ENCODE measurements at regions not wholly inside any gene's neighbourhood (a gene's known extent, or its start where the extent isn't known, plus 50 kb on each side); places are given as distances from the start of the nearest gene placed in this dataset.
"Not testable (repeated sequence)": the region's sequence is repeated elsewhere in the genome, so short reads cannot be mapped to it uniquely, and the experiment has no call there.

DNA sequence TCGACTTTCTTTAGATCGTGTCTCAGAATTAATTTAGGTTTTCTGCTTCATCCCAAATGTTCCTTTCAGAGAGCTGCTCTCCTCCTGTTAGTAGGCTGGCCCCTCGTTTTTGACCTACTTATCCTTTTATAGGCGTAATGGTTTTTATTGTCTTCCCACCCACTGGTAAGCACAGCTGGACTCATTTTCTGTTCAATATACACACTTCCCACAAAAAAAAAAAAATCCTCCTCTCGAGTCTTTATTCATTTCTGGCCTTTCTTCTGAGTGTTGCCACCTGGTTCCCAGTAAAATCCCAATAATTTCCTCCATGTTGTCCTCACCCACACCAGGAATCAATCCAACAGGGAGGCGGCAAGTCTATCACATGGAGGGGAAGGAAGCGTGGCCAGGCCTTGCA, 970.2 kb upstream of the CELF2 start:
- TF ChIP-seq, protein P1, sequence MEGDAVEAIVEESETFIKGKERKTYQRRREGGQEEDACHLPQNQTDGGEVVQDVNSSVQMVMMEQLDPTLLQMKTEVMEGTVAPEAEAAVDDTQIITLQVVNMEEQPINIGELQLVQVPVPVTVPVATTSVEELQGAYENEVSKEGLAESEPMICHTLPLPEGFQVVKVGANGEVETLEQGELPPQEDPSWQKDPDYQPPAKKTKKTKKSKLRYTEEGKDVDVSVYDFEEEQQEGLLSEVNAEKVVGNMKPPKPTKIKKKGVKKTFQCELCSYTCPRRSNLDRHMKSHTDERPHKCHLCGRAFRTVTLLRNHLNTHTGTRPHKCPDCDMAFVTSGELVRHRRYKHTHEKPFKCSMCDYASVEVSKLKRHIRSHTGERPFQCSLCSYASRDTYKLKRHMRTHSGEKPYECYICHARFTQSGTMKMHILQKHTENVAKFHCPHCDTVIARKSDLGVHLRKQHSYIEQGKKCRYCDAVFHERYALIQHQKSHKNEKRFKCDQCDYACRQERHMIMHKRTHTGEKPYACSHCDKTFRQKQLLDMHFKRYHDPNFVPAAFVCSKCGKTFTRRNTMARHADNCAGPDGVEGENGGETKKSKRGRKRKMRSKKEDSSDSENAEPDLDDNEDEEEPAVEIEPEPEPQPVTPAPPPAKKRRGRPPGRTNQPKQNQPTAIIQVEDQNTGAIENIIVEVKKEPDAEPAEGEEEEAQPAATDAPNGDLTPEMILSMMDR (conservative IDR thresholded peaks at IDR 0.05; ENCODE audit: control insufficient read depth, insufficient read depth, low read depth, low read length), result no peak

DNA sequence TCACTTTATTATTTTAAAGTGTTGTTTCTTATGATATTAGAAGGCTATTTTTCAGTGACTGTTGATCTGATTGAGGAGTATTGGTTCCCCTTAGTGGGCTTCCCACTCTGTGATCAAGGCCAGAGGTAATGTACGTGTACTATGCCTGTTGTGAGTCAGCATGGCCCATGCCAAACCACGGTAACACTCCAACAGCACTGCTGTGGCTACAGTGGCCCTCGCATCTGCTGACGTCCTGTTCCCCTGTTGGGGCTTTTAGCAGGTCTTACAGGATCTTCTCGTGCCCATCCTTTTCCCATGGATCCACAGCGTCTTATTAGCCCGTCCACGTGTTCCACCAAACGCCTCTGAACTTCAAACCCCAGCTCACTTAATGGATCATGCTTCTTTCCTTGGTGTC, 964.6 kb upstream of the CELF2 start:
- H3K4me3 ChIP-seq (ENCODE audit: control insufficient read depth, low read depth, low read length), result no peak overlapping the region
- TF ChIP-seq, protein P1 (conservative IDR thresholded peaks at IDR 0.05; ENCODE audit: control insufficient read depth, insufficient read depth, low read depth, low read length), result no peak
- peak; percentile 5 for DNase-seq (ENCODE audit: low read depth)

More for the DNA sequence above, 970.2 kb upstream of the CELF2 start:
- no peak for DNase-seq (ENCODE audit: low read depth)
- no peak overlapping the region for H3K4me3 ChIP-seq (ENCODE audit: control insufficient read depth, low read depth, low read length)

DNA sequence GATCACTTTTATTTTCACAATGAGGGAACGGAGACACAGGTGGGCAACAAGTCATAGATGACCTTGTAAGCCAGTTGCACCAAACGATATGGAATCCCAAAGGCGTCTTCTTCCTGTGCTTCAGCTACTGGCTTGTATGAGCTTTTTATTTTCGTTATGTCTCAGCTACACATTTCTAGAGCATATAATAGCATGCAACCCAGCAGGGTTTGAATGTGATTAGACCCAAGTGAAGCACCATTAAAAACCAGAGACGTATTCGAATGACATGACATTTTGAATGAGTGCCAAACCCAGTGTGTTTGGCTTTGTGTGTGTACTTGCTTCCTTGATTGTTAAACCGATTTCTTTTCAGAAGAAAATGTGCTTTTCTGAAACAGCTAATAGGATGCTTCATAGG, 963.2 kb upstream of the CELF2 start:
- DNase-seq (ENCODE audit: low read depth), result no peak
- TF ChIP-seq, protein P1 (conservative IDR thresholded peaks at IDR 0.05; ENCODE audit: control insufficient read depth, insufficient read depth, low read depth, low read length), result no peak
- H3K4me3 ChIP-seq (ENCODE audit: control insufficient read depth, low read depth, low read length), result no peak overlapping the region

DNA sequence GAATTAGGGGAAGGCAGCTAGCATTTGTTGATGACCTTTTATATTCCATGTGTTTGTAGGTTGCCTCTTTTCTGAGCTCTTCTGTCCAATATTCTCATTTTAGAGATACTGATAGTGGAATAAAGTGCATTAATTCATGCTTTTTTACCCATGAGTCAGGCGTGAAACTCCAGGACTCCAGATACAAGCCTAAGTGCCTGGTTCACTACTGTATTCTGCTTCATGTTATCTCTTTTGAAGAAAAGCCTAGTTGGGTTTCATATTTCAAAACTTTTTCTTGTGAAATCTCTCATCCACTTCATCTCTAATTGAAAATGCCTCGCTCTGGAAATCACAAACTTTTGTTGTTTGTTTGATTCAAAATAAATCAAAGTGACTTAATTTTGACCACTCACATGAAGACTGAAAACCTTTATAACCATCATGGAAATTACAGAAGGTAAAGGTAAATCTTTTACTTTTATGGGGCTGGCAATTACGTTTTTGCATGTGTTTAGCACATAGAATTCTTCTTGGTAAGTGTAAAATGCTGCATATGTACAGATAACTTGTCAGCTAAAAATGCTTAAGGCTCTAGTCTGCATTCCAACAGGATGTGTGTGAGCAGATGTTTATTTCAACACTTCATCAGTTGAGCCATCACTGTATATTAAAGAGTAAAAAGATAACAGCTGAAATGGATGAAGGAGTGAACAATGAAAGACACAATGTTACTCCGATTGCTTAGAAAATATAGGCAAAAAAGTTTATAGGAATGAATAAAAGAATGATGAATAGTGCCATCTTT, 961.8 kb upstream of the CELF2 start:
- DNase-seq (ENCODE audit: low read depth), result no peak
- TF ChIP-seq, protein P1 (conservative IDR thresholded peaks at IDR 0.05; ENCODE audit: control insufficient read depth, insufficient read depth, low read depth, low read length), result no peak
- no peak overlapping the region for H3K4me3 ChIP-seq (ENCODE audit: control insufficient read depth, low read depth, low read length)

DNA sequence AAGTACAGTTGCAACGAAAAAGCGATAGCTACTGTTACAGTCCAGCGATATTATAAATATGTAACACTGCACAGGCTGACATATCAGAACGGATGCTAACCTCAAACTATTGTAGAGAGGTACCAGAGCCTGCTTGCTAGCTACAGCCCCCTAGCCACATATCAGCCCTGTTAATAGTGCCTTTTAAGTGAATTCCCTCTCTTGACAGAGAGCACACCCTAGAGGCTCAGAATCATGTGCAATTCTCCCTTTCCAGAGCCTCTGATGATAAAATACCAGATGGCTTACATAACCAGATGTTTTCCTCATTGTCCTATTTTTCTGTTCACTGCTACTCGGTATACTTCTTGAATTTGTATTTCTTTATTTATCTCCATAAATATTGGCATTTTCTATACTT, 960.7 kb upstream of the CELF2 start:
- H3K4me3 ChIP-seq (ENCODE audit: control insufficient read depth, low read depth, low read length), result no peak overlapping the region
- peak; percentile 7 for DNase-seq (ENCODE audit: low read depth)
- TF ChIP-seq, protein P1 (conservative IDR thresholded peaks at IDR 0.05; ENCODE audit: control insufficient read depth, insufficient read depth, low read depth, low read length), result no peak

DNA sequence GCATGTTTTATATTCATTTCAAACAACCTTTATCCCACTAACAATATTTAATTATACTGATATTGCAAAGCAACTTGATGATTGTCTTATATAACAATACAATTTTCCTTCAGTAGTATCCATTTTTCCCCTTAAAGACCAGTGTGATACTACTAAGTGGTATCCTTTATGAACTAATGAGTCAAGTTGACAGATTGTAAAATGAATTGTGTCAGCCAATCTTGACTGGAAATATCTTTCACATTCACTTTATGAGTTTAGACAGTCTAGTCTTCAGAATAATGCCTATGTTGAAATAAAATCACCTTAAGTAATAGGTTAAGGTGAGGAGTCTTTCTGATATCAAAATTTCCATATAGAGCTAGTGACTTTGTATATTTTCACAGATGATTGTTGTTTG, 950.0 kb upstream of the CELF2 start:
- no peak for DNase-seq (ENCODE audit: low read depth)
- TF ChIP-seq, protein P1 (conservative IDR thresholded peaks at IDR 0.05; ENCODE audit: control insufficient read depth, insufficient read depth, low read depth, low read length), result no peak
- no peak overlapping the region for H3K4me3 ChIP-seq (ENCODE audit: control insufficient read depth, low read depth, low read length)

DNA sequence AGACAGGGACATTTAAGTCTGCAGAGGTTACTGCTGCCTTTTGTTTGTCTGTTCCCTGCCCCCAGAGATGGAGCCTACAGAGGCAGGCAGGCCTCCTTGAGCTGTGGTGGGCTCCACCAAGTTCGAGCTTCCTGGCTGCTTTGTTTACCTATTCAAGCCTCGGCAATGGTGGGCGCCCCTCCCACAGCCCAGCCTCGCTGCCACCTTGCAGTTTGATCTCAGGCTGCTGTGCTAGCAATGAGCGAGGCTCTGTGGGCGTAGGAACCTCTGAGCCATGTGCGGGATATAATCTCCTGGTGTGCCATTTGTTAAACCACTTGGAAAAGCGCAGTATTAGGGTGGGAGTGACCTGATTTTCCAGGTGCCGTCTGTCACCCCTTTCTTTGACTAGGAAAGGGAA, 942.8 kb upstream of the CELF2 start:
- DNase-seq (ENCODE audit: low read depth); H3K4me3 ChIP-seq (ENCODE audit: control insufficient read depth, low read depth, low read length): not testable (repeated sequence)
